ENCODE measurements at regions not wholly inside any gene's neighbourhood (a gene's known extent, or its start where the extent isn't known, plus 50 kb on each side); places are given as distances from the start of the nearest gene placed in this dataset.
"Not testable (repeated sequence)": the region's sequence is repeated elsewhere in the genome, so short reads cannot be mapped to it uniquely, and the experiment has no call there.

DNA sequence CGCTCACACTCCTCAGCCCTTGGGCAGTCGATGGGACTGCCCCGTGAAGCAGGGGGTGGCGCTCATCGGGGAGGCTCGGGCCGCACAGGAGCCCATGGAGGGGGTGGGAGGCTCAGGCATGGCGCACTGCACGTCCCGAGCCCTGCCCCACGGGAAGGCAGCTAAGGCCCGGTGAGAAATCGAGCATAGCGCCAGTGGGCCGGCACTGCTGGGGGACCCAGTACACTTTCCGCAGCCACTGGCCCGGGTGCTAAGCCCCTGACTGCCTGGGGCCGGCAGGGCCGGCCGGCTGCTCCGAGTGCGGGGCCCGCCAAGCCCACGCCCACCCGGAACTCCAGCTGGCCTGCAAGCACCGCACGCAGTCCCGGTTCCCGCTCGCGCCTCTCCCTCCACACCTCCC, 78.2 kb upstream of the RPRML start:
- TF ChIP-seq, protein P1, sequence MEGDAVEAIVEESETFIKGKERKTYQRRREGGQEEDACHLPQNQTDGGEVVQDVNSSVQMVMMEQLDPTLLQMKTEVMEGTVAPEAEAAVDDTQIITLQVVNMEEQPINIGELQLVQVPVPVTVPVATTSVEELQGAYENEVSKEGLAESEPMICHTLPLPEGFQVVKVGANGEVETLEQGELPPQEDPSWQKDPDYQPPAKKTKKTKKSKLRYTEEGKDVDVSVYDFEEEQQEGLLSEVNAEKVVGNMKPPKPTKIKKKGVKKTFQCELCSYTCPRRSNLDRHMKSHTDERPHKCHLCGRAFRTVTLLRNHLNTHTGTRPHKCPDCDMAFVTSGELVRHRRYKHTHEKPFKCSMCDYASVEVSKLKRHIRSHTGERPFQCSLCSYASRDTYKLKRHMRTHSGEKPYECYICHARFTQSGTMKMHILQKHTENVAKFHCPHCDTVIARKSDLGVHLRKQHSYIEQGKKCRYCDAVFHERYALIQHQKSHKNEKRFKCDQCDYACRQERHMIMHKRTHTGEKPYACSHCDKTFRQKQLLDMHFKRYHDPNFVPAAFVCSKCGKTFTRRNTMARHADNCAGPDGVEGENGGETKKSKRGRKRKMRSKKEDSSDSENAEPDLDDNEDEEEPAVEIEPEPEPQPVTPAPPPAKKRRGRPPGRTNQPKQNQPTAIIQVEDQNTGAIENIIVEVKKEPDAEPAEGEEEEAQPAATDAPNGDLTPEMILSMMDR (IDR thresholded peaks at IDR 0.05; ENCODE audit: insufficient read depth, low read depth, low read length) = not testable (repeated sequence)
- not testable (repeated sequence) for TF ChIP-seq EZH2 (IDR thresholded peaks at IDR 0.05; ENCODE audit: insufficient read depth, low read length)
